ENCODE measurements at regions not wholly inside any gene's neighbourhood (a gene's known extent, or its start where the extent isn't known, plus 50 kb on each side); places are given as distances from the start of the nearest gene placed in this dataset.
"Not testable (repeated sequence)": the region's sequence is repeated elsewhere in the genome, so short reads cannot be mapped to it uniquely, and the experiment has no call there.

GRCh38 chr2:236489083-236489482, 80.5 kb upstream of the ACKR3 start:
- not testable (repeated sequence) for TF ChIP-seq POLR2A, CTCF, POLR2AphosphoS5 (IDR thresholded peaks at IDR 0.05)

All from breast epithelium (tissue), 3 donors.